ENCODE measurements at regions not wholly inside any gene's neighbourhood (a gene's known extent, or its start where the extent isn't known, plus 50 kb on each side); places are given as distances from the start of the nearest gene placed in this dataset.

- Histone ChIP-seq H3K9me2 (ENCODE audit: low read depth, low read length) (no peaks in the 10 kb centered on the region), H3K4me3 (ENCODE audit: low read depth, low read length, poor library complexity, severe bottlenecking) (no peak overlapping the region), H3F3A (ENCODE audit: insufficient read depth, low read length) (no peaks in the 10 kb centered on the region), H3K4me1 (ENCODE audit: insufficient read depth, low read length, severe bottlenecking) (no peaks in the 10 kb centered on the region), H3K27ac (ENCODE audit: low read depth, low read length, poor library complexity, severe bottlenecking) (no peak overlapping the region), H3K79me2 (ENCODE audit: insufficient read depth, low read length) (no peaks in the 10 kb centered on the region), H4K20me1 (ENCODE audit: insufficient read depth, low read length) (no peaks in the 10 kb centered on the region), H3K36me3 (ENCODE audit: insufficient read depth, low read length) (no peaks in the 10 kb centered on the region), H3K9ac (ENCODE audit: low read length) (no peak overlapping the region), H3K9me3 (ENCODE audit: low read length) (no peaks in the 10 kb centered on the region), H2AFZ (ENCODE audit: low read length) (no peak overlapping the region), H3K4me2 (ENCODE audit: low read length) (no peak overlapping the region), H3K27me3 (ENCODE audit: insufficient read depth, low read length) (peaks cover 3% of the 10 kb centered on the region; the same call in 1 of the 2 replicates)
- no peak for TF ChIP-seq EZH2 (IDR thresholded peaks at IDR 0.05; ENCODE audit: borderline replicate concordance, low read length)
- TF ChIP-seq CTCF (IDR thresholded peaks at IDR 0.05; ENCODE audit: low read length) = no peak
Measured at GRCh38 chr6:30824698-30825097, 59.6 kb upstream of the DDR1 start.

GRCh38 chr6:30823534-30823865 is 60.8 kb upstream of the DDR1 start:
- TF ChIP-seq EZH2 (IDR thresholded peaks at IDR 0.05; ENCODE audit: borderline replicate concordance, low read length) = no peak
- no peak for TF ChIP-seq CTCF (IDR thresholded peaks at IDR 0.05; ENCODE audit: low read length)
- no peaks in the 10 kb centered on the region for H3K4me1 ChIP-seq (ENCODE audit: insufficient read depth, low read length, severe bottlenecking)
- H4K20me1 ChIP-seq (ENCODE audit: insufficient read depth, low read length) = no peaks in the 10 kb centered on the region
- H2AFZ ChIP-seq (ENCODE audit: low read length) = no peak overlapping the region
- peaks cover 3% of the 10 kb centered on the region; the same call in 1 of the 2 replicates for H3K27me3 ChIP-seq (ENCODE audit: insufficient read depth, low read length)
- H3K27ac ChIP-seq (ENCODE audit: low read depth, low read length, poor library complexity, severe bottlenecking) = no peak overlapping the region
- no peak overlapping the region for H3K4me3 ChIP-seq (ENCODE audit: low read depth, low read length, poor library complexity, severe bottlenecking)
- no peaks in the 10 kb centered on the region for H3K9me3 ChIP-seq (ENCODE audit: low read length)
- H3K4me2 ChIP-seq (ENCODE audit: low read length) = no peak overlapping the region
- H3K79me2 ChIP-seq (ENCODE audit: insufficient read depth, low read length) = no peaks in the 10 kb centered on the region
- H3K9me2 ChIP-seq (ENCODE audit: low read depth, low read length) = no peaks in the 10 kb centered on the region
- H3K9ac ChIP-seq (ENCODE audit: low read length) = no peak overlapping the region
- H3K36me3 ChIP-seq (ENCODE audit: insufficient read depth, low read length) = no peaks in the 10 kb centered on the region
- H3F3A ChIP-seq (ENCODE audit: insufficient read depth, low read length) = no peaks in the 10 kb centered on the region

- peaks cover 3% of the 10 kb centered on the region; the same call in 1 of the 2 replicates for H3K27me3 ChIP-seq (ENCODE audit: insufficient read depth, low read length)
- H3K9me3 ChIP-seq (ENCODE audit: low read length) = no peaks in the 10 kb centered on the region
- no peaks in the 10 kb centered on the region for H3K4me1 ChIP-seq (ENCODE audit: insufficient read depth, low read length, severe bottlenecking)
- H3K36me3 ChIP-seq (ENCODE audit: insufficient read depth, low read length) = no peaks in the 10 kb centered on the region
- H3K27ac ChIP-seq (ENCODE audit: low read depth, low read length, poor library complexity, severe bottlenecking) = no peak overlapping the region
- TF ChIP-seq EZH2 (IDR thresholded peaks at IDR 0.05; ENCODE audit: borderline replicate concordance, low read length) = no peak
- TF ChIP-seq CTCF (IDR thresholded peaks at IDR 0.05; ENCODE audit: low read length) = peak; percentile 59
- no peak overlapping the region for H2AFZ ChIP-seq (ENCODE audit: low read length)
- H3K4me3 ChIP-seq (ENCODE audit: low read depth, low read length, poor library complexity, severe bottlenecking) = no peak overlapping the region
- H3K9me2 ChIP-seq (ENCODE audit: low read depth, low read length) = no peaks in the 10 kb centered on the region
- H3K9ac ChIP-seq (ENCODE audit: low read length) = no peak overlapping the region
- H4K20me1 ChIP-seq (ENCODE audit: insufficient read depth, low read length) = no peaks in the 10 kb centered on the region
- H3F3A ChIP-seq (ENCODE audit: insufficient read depth, low read length) = no peaks in the 10 kb centered on the region
- no peaks in the 10 kb centered on the region for H3K79me2 ChIP-seq (ENCODE audit: insufficient read depth, low read length)
- no peak overlapping the region for H3K4me2 ChIP-seq (ENCODE audit: low read length)
Measured at GRCh38 chr6:30821862-30822784, 62.2 kb upstream of the DDR1 start.

All from OCI-LY1 (cell line).